HG02981 (cell line): ENCODE measurements at regions not wholly inside any gene's neighbourhood (a gene's known extent, or its start where the extent isn't known, plus 50 kb on each side); places are given as distances from the start of the nearest gene placed in this dataset.

Experiments used
- ATAC-seq: cut with Tn5 transposase; IDR thresholded peaks from one replicate; pipeline ENCODE4 v1.9.1; 2021; ENCODE audit warnings: mild to moderate bottlenecking, moderate library complexity; ENCODE audit not compliant: unreplicated experiment

- ATAC-seq, result no peak
Observed at GRCh38 chr3:102741694-102742093, 306.9 kb downstream of the ZPLD1 start.

- no peak for ATAC-seq
Observed at GRCh38 chr3:102745881-102746280, 311.1 kb downstream of the ZPLD1 start.

- ATAC-seq, result no peak
Observed at GRCh38 chr3:102747611-102748010, 312.8 kb downstream of the ZPLD1 start.

- no peak for ATAC-seq
Observed at GRCh38 chr3:102748646-102749045, 313.8 kb downstream of the ZPLD1 start.

- no peak for ATAC-seq
Observed at GRCh38 chr3:102750322-102750721, 315.5 kb downstream of the ZPLD1 start.

GRCh38 chr3:102753901-102754300 is 319.1 kb downstream of the ZPLD1 start:
- no peak for ATAC-seq

- ATAC-seq, result no peak
Observed at GRCh38 chr3:102756706-102757105, 321.9 kb downstream of the ZPLD1 start.

GRCh38 chr3:102757950-102758349 is 323.1 kb downstream of the ZPLD1 start:
- no peak for ATAC-seq

GRCh38 chr3:102761766-102762165 is 327.0 kb downstream of the ZPLD1 start:
- no peak for ATAC-seq

- no peak for ATAC-seq
Observed at GRCh38 chr3:102790747-102791325, 356.0 kb downstream of the ZPLD1 start.

GRCh38 chr3:102791641-102792589 is 357.1 kb downstream of the ZPLD1 start:
- ATAC-seq, result no peak

- ATAC-seq, result no peak
Observed at GRCh38 chr3:102796804-102797203, 362.0 kb downstream of the ZPLD1 start.

GRCh38 chr3:102802819-102803420 is 368.1 kb downstream of the ZPLD1 start:
- ATAC-seq, result no peak

GRCh38 chr3:102810937-102811336 is 376.1 kb downstream of the ZPLD1 start:
- ATAC-seq, result no peak

GRCh38 chr3:102826636-102827035 is 391.8 kb downstream of the ZPLD1 start:
- no peak for ATAC-seq

- no peak for ATAC-seq
Observed at GRCh38 chr3:102827386-102827785, 392.6 kb downstream of the ZPLD1 start.

GRCh38 chr3:102830415-102830814 is 395.6 kb downstream of the ZPLD1 start:
- no peak for ATAC-seq

- ATAC-seq, result no peak
Observed at GRCh38 chr3:102841866-102842265, 407.1 kb downstream of the ZPLD1 start.

- peak; percentile 53 for ATAC-seq
Observed at GRCh38 chr3:102866845-102867244, 432.0 kb downstream of the ZPLD1 start.

- ATAC-seq, result no peak
Observed at GRCh38 chr3:102883515-102883914, 448.7 kb downstream of the ZPLD1 start.

GRCh38 chr3:102885289-102885688 is 450.5 kb downstream of the ZPLD1 start:
- no peak for ATAC-seq

GRCh38 chr3:102887431-102887830 is 452.6 kb downstream of the ZPLD1 start:
- no peak for ATAC-seq
